ENCODE measurements at regions not wholly inside any gene's neighbourhood (a gene's known extent, or its start where the extent isn't known, plus 50 kb on each side); places are given as distances from the start of the nearest gene placed in this dataset.

DNA sequence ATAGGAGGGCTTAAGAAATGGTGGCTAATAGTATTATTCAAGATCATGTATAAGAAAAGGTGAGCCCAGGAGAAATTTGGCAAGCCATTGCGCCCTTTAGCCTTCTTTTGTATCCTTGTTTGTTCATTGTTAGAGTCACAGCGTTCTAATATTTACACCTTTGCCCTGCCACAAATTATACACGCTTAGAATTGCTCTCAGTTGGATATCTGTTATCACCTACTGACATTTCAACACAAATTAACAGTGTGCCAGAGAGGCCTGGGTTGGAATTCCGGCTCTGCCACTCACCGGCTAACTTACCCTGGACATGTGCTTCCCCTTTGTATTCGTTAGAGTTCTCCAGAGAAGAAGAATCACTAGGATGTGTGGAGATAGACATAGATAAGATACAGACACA, 148.7 kb upstream of the KIT start:
- CTCF ChIA-PET: no interaction called here
- Histone ChIP-seq H3K9ac (ENCODE audit: low read depth, low read length) (no peak overlapping the region), H3K23ac (ENCODE audit: low read depth, low read length) (no peak overlapping the region), H2BK120ac (ENCODE audit: low read depth, low read length) (no peak overlapping the region), H4K8ac (ENCODE audit: low read depth in 2 of 2, low read length in 2 of 2) (no peak overlapping the region), H4K20me1 (ENCODE audit: insufficient read depth, low read length) (no peaks in the 10 kb centered on the region), H3K14ac (replicated peaks; ENCODE audit: low read depth, low read length) (no peak overlapping the region), H3K56ac (ENCODE audit: extremely low read depth, insufficient read depth, low read length) (no peak overlapping the region), H2BK5ac (ENCODE audit: low read depth, low read length, poor library complexity, severe bottlenecking) (no peak overlapping the region), H2AK5ac (ENCODE audit: low read depth, low read length) (no peak overlapping the region), H3K36me3 (ENCODE audit: control insufficient read depth, insufficient read depth, low read length) (no peaks in the 10 kb centered on the region), H3K4ac (ENCODE audit: low read depth, low read length) (no peak overlapping the region), H2BK20ac (ENCODE audit: low read depth, low read length) (no peak overlapping the region), H3K4me2 (ENCODE audit: low read depth, low read length) (no peak overlapping the region), H3K79me1 (ENCODE audit: low read depth in 1 of 2, low read length in 2 of 2) (no peaks in the 10 kb centered on the region), H2AFZ (replicated peaks; ENCODE audit: low read length, poor library complexity) (no peak overlapping the region), H2BK15ac (ENCODE audit: low read depth, low read length) (no peak overlapping the region), H3K27ac (ENCODE audit: insufficient read depth, low read length) (no peak overlapping the region), H4K91ac (ENCODE audit: insufficient read depth, low read depth, low read length) (no peak overlapping the region), H3K9me3 (ENCODE audit: control insufficient read depth, insufficient read depth, low read length) (no peaks in the 10 kb centered on the region), H4K5ac (ENCODE audit: low read depth, low read length) (no peak overlapping the region), H2AK9ac (replicated peaks; ENCODE audit: low read depth, low read length, poor library complexity) (no peak overlapping the region), H3K4me3 (ENCODE audit: insufficient read depth, low read depth, low read length) (no peak overlapping the region), H3K9me1 (ENCODE audit: insufficient read depth, low read length) (no peaks in the 10 kb centered on the region; the same call in 1 of the 2 replicates), H3K4me1 (ENCODE audit: control insufficient read depth, insufficient read depth, low read length) (peaks cover 5% of the 10 kb centered on the region; the same call in 1 of the 2 replicates), H3K27me3 (ENCODE audit: control insufficient read depth, insufficient read depth, low read length) (no peaks in the 10 kb centered on the region), H3K18ac (ENCODE audit: low read depth, low read length) (no peak overlapping the region)
- POLR2A ChIA-PET (ENCODE audit: unreplicated experiment): no interaction called here
- ATAC-seq (ENCODE audit: low read depth) (no peak), DNase-seq (no peak)
- in situ Hi-C loops (cut with MboI; ENCODE audit: low sequenced_read_pairs) (no loop called here), dilution Hi-C loops (cut with HindIII; ENCODE audit: low sequenced_read_pairs, unreplicated experiment) (no loop called here), intact Hi-C loops (cut with micrococcal nuclease) (no loop called here)
- no CpG with 5 or more reads among the region's 6 CpGs for WGBS, 2 experiments (ENCODE audit: extremely low coverage in 2 of 2, insufficient read length in 1 of 2)
- no TSS peak for BruUV-seq (replicated peaks)
- no peak for TF ChIP-seq RAD21 (IDR thresholded peaks at IDR 0.05; ENCODE audit: low read length)
- TF ChIP-seq, protein P1, sequence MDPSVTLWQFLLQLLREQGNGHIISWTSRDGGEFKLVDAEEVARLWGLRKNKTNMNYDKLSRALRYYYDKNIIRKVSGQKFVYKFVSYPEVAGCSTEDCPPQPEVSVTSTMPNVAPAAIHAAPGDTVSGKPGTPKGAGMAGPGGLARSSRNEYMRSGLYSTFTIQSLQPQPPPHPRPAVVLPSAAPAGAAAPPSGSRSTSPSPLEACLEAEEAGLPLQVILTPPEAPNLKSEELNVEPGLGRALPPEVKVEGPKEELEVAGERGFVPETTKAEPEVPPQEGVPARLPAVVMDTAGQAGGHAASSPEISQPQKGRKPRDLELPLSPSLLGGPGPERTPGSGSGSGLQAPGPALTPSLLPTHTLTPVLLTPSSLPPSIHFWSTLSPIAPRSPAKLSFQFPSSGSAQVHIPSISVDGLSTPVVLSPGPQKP (IDR thresholded peaks at IDR 0.05; ENCODE audit: borderline replicate concordance, low read depth, low read length): no peak
- TF ChIP-seq MAZ (IDR thresholded peaks at IDR 0.05; ENCODE audit: borderline replicate concordance, low read depth, low read length): no peak
- TF ChIP-seq RFX5 (IDR thresholded peaks at IDR 0.05; ENCODE audit: low read depth, low read length): no peak
- TF ChIP-seq FOS (IDR thresholded peaks at IDR 0.05; ENCODE audit: low read depth, low read length): no peak
- TF ChIP-seq MXI1 (IDR thresholded peaks at IDR 0.05; ENCODE audit: borderline replicate concordance, low read depth, low read length): no peak
- TF ChIP-seq MAFK (IDR thresholded peaks at IDR 0.05; ENCODE audit: low read depth, low read length): no peak
- no peak for TF ChIP-seq NFE2L2 (IDR thresholded peaks at IDR 0.05; ENCODE audit: low read depth, low read length)
- no peak for TF ChIP-seq SMC3 (IDR thresholded peaks at IDR 0.05; ENCODE audit: low read depth, low read length)
- TF ChIP-seq POLR2A (IDR thresholded peaks at IDR 0.05; ENCODE audit: low read depth, low read length): no peak
- no peak for TF ChIP-seq RCOR1 (IDR thresholded peaks at IDR 0.05; ENCODE audit: insufficient replicate concordance, low read length)
- TF ChIP-seq, protein P2, sequence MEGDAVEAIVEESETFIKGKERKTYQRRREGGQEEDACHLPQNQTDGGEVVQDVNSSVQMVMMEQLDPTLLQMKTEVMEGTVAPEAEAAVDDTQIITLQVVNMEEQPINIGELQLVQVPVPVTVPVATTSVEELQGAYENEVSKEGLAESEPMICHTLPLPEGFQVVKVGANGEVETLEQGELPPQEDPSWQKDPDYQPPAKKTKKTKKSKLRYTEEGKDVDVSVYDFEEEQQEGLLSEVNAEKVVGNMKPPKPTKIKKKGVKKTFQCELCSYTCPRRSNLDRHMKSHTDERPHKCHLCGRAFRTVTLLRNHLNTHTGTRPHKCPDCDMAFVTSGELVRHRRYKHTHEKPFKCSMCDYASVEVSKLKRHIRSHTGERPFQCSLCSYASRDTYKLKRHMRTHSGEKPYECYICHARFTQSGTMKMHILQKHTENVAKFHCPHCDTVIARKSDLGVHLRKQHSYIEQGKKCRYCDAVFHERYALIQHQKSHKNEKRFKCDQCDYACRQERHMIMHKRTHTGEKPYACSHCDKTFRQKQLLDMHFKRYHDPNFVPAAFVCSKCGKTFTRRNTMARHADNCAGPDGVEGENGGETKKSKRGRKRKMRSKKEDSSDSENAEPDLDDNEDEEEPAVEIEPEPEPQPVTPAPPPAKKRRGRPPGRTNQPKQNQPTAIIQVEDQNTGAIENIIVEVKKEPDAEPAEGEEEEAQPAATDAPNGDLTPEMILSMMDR (conservative IDR thresholded peaks at IDR 0.05; ENCODE audit: low read depth, low read length): no peak
- no peak for TF ChIP-seq BHLHE40 (IDR thresholded peaks at IDR 0.05; ENCODE audit: low read depth, low read length)
- TF ChIP-seq CEBPB (IDR thresholded peaks at IDR 0.05; ENCODE audit: low read depth, low read length): no peak

Measured in IMR-90 (cell line).